ENCODE measurements at regions not wholly inside any gene's neighbourhood (a gene's known extent, or its start where the extent isn't known, plus 50 kb on each side); places are given as distances from the start of the nearest gene placed in this dataset.

DNA sequence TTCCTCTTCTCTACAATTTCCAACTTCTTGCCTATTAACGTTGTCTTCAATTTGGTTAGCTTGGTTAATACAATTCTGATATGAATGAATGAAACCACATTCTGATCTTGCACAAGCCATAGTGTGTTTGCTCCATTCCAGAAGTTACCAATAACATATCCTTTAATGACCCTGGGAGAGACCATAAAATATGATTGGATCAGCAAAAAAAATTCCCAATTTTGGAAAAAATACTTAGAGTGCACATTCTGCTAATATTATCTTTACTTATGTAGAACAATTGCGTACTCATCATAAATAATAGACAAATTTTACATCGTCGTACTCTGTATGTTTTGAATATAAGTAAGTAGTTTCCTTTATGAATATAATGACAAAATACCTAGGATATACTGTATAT lies 117.2 kb downstream of the SLITRK5 start:
- peaks cover 3% of the 10 kb centered on the region for H3K4me1 Mint-ChIP-seq
- H3K4me3 Mint-ChIP-seq = no peak overlapping the region
- H3K27me3 Mint-ChIP-seq (ENCODE audit: low read depth) = no peaks in the 10 kb centered on the region
- ATAC-seq = no peak
- no peaks in the 10 kb centered on the region for H3K36me3 Mint-ChIP-seq
- no peak for DNase-seq (ENCODE audit: low spot score)
- POLR2A ChIA-PET = no interaction called here
- TF ChIP-seq ZBTB21 (CRISPR knock-in tag; IDR thresholded peaks at IDR 0.05; ENCODE audit: borderline replicate concordance) (no peak), ZNF121 (CRISPR knock-in tag; IDR thresholded peaks at IDR 0.05) (no peak), FOXP1 (CRISPR knock-in tag; IDR thresholded peaks at IDR 0.05; ENCODE audit: borderline replicate concordance) (no peak), SOX15 (CRISPR knock-in tag; IDR thresholded peaks at IDR 0.05) (no peak), FOXK1 (CRISPR knock-in tag; IDR thresholded peaks at IDR 0.05) (no peak), ESRRA (CRISPR knock-in tag; IDR thresholded peaks at IDR 0.05; ENCODE audit: borderline replicate concordance) (no peak), PRRX2 (CRISPR knock-in tag; IDR thresholded peaks at IDR 0.05) (no peak), GTF2I (CRISPR knock-in tag; conservative IDR thresholded peaks at IDR 0.05) (no peak), TP53 (CRISPR knock-in tag; IDR thresholded peaks at IDR 0.05) (no peak), RELA (CRISPR knock-in tag; IDR thresholded peaks at IDR 0.05; ENCODE audit: borderline replicate concordance) (no peak), NFYB (CRISPR knock-in tag; conservative IDR thresholded peaks at IDR 0.05; ENCODE audit: low read depth) (no peak), NFE2L1 (CRISPR knock-in tag; IDR thresholded peaks at IDR 0.05) (no peak), EMX1 (CRISPR knock-in tag; IDR thresholded peaks at IDR 0.05) (no peak)
- TF ChIP-seq, protein P1, sequence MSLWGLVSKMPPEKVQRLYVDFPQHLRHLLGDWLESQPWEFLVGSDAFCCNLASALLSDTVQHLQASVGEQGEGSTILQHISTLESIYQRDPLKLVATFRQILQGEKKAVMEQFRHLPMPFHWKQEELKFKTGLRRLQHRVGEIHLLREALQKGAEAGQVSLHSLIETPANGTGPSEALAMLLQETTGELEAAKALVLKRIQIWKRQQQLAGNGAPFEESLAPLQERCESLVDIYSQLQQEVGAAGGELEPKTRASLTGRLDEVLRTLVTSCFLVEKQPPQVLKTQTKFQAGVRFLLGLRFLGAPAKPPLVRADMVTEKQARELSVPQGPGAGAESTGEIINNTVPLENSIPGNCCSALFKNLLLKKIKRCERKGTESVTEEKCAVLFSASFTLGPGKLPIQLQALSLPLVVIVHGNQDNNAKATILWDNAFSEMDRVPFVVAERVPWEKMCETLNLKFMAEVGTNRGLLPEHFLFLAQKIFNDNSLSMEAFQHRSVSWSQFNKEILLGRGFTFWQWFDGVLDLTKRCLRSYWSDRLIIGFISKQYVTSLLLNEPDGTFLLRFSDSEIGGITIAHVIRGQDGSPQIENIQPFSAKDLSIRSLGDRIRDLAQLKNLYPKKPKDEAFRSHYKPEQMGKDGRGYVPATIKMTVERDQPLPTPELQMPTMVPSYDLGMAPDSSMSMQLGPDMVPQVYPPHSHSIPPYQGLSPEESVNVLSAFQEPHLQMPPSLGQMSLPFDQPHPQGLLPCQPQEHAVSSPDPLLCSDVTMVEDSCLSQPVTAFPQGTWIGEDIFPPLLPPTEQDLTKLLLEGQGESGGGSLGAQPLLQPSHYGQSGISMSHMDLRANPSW (CRISPR knock-in tag; conservative IDR thresholded peaks at IDR 0.05; ENCODE audit: low read depth) = no peak
- TF ChIP-seq, protein P2, sequence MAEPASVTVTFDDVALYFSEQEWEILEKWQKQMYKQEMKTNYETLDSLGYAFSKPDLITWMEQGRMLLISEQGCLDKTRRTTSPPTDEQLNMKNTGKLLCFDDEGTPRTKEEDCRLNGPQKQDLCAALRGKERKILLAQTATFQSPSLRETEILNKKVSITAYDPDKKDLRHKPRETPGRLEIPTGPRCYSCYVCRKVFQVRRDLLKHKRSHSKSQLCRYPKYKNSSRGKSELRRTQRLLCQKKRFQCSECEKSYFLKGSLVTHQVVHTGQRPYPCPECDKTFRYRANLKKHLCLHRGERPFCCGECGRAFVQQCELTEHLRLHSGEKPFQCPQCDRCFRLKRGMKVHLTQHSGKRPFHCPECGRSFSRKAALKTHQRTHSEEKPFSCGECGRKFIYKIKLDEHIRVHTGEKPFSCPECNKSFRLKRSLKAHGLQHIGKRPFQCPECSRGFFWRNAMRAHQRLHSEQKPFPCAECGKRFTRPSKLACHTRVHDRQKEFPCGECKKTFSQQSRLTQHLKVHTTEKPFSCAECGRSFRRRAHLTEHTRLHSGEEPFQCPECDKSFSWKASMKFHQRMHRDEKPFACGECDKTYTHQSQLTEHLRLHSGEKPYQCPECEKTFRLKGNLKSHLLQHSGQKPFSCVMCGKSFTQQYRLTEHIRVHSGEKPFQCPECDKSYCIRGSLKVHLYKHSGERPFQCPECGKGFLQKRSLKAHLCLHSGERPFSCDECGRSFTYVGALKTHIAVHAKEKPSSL (CRISPR knock-in tag; conservative IDR thresholded peaks at IDR 0.05) = no peak
- TF ChIP-seq, protein P3, sequence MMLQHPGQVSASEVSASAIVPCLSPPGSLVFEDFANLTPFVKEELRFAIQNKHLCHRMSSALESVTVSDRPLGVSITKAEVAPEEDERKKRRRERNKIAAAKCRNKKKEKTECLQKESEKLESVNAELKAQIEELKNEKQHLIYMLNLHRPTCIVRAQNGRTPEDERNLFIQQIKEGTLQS (CRISPR knock-in tag; conservative IDR thresholded peaks at IDR 0.05) = no peak
- TF ChIP-seq, protein P4, sequence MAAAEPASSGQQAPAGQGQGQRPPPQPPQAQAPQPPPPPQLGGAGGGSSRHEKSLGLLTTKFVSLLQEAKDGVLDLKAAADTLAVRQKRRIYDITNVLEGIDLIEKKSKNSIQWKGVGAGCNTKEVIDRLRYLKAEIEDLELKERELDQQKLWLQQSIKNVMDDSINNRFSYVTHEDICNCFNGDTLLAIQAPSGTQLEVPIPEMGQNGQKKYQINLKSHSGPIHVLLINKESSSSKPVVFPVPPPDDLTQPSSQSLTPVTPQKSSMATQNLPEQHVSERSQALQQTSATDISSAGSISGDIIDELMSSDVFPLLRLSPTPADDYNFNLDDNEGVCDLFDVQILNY (CRISPR knock-in tag; IDR thresholded peaks at IDR 0.05) = no peak
- TF ChIP-seq, protein P5, sequence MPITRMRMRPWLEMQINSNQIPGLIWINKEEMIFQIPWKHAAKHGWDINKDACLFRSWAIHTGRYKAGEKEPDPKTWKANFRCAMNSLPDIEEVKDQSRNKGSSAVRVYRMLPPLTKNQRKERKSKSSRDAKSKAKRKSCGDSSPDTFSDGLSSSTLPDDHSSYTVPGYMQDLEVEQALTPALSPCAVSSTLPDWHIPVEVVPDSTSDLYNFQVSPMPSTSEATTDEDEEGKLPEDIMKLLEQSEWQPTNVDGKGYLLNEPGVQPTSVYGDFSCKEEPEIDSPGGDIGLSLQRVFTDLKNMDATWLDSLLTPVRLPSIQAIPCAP (CRISPR knock-in tag; IDR thresholded peaks at IDR 0.05) = no peak
- no peak overlapping the region for H3K27ac Mint-ChIP-seq
- CTCF ChIA-PET = no interaction called here
- peaks cover 4% of the 10 kb centered on the region for H3K9me3 Mint-ChIP-seq

DNA sequence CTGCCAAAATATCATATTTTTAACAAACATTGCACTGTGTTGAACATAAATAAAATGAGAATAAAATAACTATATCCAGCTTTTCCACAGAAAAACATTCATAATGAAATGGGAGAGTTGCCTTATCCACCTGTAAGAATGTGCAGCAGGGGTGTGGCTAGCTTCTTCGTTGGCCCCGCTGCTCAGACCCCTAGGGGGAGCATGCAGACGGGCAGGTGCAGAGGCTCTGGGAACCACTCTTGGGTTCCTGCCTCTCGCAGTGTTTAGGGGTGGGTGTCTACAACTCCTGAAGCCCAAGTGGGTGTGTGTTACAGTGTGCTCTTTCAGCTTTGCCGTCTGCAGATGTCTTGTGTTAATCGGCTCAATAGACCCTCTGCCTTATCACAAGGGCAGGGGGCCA lies 121.7 kb downstream of the SLITRK5 start:
- Mint-ChIP-seq H3K4me1 (peaks cover 8% of the 10 kb centered on the region), H3K4me3 (no peak overlapping the region; the same call in 1 of the 2 replicates), H3K9me3 (peaks cover 4% of the 10 kb centered on the region), H3K27ac (no peak overlapping the region), H3K36me3 (no peaks in the 10 kb centered on the region), H3K27me3 (ENCODE audit: low read depth) (no peaks in the 10 kb centered on the region; the same call in 1 of the 2 replicates)
- DNase-seq (ENCODE audit: low spot score) (peak; percentile 58), ATAC-seq (peak; percentile 96)
- ChIA-PET POLR2A (no interaction called here), CTCF (interaction anchor here (0.6 to 1.0 kb wide), 3 partner anchors 9 to 311 kb away, joined by 3 to 4 read pairs (median 3); no protein-coding TSS in a partner anchor)
- TF ChIP-seq, protein P6, sequence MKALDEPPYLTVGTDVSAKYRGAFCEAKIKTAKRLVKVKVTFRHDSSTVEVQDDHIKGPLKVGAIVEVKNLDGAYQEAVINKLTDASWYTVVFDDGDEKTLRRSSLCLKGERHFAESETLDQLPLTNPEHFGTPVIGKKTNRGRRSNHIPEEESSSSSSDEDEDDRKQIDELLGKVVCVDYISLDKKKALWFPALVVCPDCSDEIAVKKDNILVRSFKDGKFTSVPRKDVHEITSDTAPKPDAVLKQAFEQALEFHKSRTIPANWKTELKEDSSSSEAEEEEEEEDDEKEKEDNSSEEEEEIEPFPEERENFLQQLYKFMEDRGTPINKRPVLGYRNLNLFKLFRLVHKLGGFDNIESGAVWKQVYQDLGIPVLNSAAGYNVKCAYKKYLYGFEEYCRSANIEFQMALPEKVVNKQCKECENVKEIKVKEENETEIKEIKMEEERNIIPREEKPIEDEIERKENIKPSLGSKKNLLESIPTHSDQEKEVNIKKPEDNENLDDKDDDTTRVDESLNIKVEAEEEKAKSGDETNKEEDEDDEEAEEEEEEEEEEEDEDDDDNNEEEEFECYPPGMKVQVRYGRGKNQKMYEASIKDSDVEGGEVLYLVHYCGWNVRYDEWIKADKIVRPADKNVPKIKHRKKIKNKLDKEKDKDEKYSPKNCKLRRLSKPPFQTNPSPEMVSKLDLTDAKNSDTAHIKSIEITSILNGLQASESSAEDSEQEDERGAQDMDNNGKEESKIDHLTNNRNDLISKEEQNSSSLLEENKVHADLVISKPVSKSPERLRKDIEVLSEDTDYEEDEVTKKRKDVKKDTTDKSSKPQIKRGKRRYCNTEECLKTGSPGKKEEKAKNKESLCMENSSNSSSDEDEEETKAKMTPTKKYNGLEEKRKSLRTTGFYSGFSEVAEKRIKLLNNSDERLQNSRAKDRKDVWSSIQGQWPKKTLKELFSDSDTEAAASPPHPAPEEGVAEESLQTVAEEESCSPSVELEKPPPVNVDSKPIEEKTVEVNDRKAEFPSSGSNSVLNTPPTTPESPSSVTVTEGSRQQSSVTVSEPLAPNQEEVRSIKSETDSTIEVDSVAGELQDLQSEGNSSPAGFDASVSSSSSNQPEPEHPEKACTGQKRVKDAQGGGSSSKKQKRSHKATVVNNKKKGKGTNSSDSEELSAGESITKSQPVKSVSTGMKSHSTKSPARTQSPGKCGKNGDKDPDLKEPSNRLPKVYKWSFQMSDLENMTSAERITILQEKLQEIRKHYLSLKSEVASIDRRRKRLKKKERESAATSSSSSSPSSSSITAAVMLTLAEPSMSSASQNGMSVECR (CRISPR knock-in tag; IDR thresholded peaks at IDR 0.05; ENCODE audit: borderline replicate concordance) = no peak
- 0 out of 2 replicates have a peak, but pooled peaks have one; percentile 11 for TF ChIP-seq ZNF423 (CRISPR knock-in tag; IDR thresholded peaks at IDR 0.05)
- TF ChIP-seq, protein P7, sequence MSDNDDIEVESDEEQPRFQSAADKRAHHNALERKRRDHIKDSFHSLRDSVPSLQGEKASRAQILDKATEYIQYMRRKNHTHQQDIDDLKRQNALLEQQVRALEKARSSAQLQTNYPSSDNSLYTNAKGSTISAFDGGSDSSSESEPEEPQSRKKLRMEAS (CRISPR knock-in tag; IDR thresholded peaks at IDR 0.05) = no peak
- TF ChIP-seq, protein P8, sequence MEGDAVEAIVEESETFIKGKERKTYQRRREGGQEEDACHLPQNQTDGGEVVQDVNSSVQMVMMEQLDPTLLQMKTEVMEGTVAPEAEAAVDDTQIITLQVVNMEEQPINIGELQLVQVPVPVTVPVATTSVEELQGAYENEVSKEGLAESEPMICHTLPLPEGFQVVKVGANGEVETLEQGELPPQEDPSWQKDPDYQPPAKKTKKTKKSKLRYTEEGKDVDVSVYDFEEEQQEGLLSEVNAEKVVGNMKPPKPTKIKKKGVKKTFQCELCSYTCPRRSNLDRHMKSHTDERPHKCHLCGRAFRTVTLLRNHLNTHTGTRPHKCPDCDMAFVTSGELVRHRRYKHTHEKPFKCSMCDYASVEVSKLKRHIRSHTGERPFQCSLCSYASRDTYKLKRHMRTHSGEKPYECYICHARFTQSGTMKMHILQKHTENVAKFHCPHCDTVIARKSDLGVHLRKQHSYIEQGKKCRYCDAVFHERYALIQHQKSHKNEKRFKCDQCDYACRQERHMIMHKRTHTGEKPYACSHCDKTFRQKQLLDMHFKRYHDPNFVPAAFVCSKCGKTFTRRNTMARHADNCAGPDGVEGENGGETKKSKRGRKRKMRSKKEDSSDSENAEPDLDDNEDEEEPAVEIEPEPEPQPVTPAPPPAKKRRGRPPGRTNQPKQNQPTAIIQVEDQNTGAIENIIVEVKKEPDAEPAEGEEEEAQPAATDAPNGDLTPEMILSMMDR (IDR thresholded peaks at IDR 0.05) = 0 out of 2 replicates have a peak, but pooled peaks have one; percentile 23
